Neuron (in vitro differentiated cells): ENCODE measurements at regions not wholly inside any gene's neighbourhood (a gene's known extent, or its start where the extent isn't known, plus 50 kb on each side); places are given as distances from the start of the nearest gene placed in this dataset.

Experiments
- H2AFZ ChIP-seq: one replicate; pipeline ENCODE4 v1.6.1; 2013; ENCODE audit warnings: low read depth, mild to moderate bottlenecking, inconsistent platforms, low read length, moderate library complexity
- H3K27me3 ChIP-seq: one replicate; pipeline ENCODE4 v1.6.1; 2013; ENCODE audit warnings: low read length; ENCODE audit not compliant: insufficient read depth
- H3K36me3 ChIP-seq: one replicate; pipeline ENCODE4 v1.6.1; 2013; ENCODE audit warnings: low read length; ENCODE audit not compliant: insufficient read depth
- H3K4me1 ChIP-seq: one replicate; pipeline ENCODE4 v1.6.1; 2013; ENCODE audit warnings: low read length; ENCODE audit not compliant: insufficient read depth
- H3K4me3 ChIP-seq: 2 replicates; pipeline ENCODE4 v1.5.1; 2013; ENCODE audit warnings: mild to moderate bottlenecking, low read length, moderate library complexity
- H3K9me3 ChIP-seq: one replicate; pipeline ENCODE4 v1.6.1; 2013; ENCODE audit warnings: low read length

DNA sequence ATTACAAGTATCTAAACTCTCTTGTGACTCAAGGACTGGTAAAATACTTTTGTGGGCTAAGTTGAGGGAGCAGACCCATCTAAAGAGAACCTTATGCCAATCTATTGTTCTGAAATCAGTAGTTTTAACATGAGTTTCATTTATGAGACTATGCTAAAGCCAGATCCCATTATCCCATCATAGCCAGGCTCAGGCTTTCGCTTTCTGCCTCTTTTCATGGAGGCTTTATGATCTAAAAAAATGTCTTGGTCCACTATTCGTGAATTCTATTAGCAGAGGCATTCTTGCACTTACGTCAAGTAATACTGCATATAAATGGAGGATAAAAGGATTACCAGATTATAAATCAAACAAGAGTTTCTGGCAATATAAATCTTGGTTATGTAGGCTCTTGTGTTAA, 1636.9 kb upstream of the ACVR2A start:
- no peaks in the 10 kb centered on the region for H3K36me3 ChIP-seq

DNA sequence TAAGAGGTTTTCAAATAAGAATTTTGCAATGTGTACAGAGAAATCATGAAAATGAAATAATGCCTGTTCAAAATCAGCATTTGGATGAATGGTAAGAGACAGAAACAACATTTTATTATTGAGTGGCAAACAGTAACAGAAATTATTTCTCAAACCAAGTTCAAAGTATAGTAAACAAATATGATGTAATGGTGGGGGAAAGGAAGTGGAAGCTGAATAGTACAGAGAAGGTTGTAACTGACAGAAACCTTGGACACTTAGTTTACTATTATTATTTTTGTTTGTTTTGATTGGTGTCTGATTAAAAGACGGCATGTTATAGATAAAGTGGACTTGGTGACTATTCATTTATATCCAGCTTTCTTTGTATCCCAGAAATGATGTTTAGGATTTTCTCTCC, 1637.4 kb upstream of the ACVR2A start:
- Histone ChIP-seq H3K27me3 (no peaks in the 10 kb centered on the region), H3K4me3 (no peak overlapping the region), H2AFZ (no peak overlapping the region), H3K9me3 (no peaks in the 10 kb centered on the region), H3K4me1 (no peaks in the 10 kb centered on the region), H3K36me3 (no peaks in the 10 kb centered on the region)

More for the DNA sequence above, 1636.9 kb upstream of the ACVR2A start:
- Histone ChIP-seq H3K4me1 (no peaks in the 10 kb centered on the region), H3K4me3 (no peak overlapping the region), H3K27me3 (no peaks in the 10 kb centered on the region), H3K9me3 (no peaks in the 10 kb centered on the region), H2AFZ (no peak overlapping the region)

DNA sequence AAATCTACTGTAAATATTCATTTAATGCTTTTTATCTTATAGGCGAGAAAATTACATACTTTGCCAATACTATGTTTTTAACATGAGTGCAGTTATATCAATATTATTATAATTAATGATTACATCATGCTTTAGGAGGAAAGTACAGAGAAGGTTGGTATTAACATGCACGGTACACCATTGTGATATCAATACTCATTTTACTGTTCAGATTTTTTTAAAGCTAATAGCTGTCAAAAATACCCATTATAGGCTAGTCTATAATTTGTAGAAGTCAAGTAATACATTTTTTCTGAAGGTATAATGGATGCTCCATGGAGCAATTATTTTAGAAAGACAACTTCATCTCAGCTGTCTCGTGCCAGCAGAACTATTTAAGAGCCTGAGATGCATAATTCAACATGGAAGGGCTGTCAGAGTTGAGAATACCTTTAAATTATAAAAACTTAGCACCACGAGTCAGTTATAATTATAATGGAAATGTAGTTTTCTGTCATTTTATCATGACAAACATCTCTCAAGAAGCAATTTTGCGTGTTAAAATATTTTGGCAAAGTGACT, 1641.7 kb upstream of the ACVR2A start:
- H3K9me3 ChIP-seq: no peaks in the 10 kb centered on the region
- no peak overlapping the region for H2AFZ ChIP-seq
- no peaks in the 10 kb centered on the region for H3K27me3 ChIP-seq
- H3K4me3 ChIP-seq: no peak overlapping the region
- no peaks in the 10 kb centered on the region for H3K36me3 ChIP-seq
- no peaks in the 10 kb centered on the region for H3K4me1 ChIP-seq

DNA sequence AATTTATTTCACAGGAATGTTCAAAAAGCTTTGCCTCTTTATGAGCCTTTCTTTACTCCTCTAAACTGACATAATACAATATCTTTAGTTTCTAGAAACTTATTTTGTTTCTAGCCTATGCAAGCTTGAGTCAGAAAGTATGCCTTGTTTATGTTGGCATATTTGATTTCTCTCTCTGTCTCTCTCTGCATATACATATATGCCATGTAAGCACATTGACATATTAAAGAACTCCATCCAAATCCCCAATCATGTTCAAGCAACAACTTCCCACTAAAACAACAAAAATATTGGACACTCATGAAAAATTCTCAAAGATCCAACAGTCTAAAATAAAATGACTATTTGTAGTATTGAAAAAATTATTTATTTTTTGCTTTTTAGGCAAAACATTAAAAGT, 1651.2 kb upstream of the ACVR2A start:
- no peaks in the 10 kb centered on the region for H3K4me1 ChIP-seq

DNA sequence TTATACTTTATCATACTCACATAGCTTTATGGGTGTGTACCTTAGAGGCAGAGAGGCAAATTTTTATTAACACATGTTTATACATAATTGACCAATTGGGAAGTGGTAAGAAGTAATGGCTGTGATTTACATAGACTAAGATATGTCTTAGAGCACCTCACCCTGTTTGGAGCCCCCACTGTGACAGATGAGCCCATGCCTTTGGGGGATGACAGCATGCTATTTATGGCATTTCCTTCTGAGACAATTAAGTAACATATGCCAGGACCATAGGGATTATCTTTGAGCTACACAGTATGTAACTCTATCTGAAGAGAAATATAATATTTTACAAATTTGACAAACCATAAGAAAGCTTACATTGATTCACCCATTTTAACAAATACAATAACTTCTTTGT, 1655.3 kb upstream of the ACVR2A start:
- Histone ChIP-seq H2AFZ (no peak overlapping the region), H3K9me3 (no peaks in the 10 kb centered on the region), H3K4me1 (no peaks in the 10 kb centered on the region), H3K36me3 (no peaks in the 10 kb centered on the region), H3K4me3 (no peak overlapping the region), H3K27me3 (no peaks in the 10 kb centered on the region)

More for the DNA sequence above, 1651.2 kb upstream of the ACVR2A start:
- Histone ChIP-seq H3K27me3 (no peaks in the 10 kb centered on the region), H2AFZ (no peak overlapping the region), H3K9me3 (no peaks in the 10 kb centered on the region), H3K4me3 (no peak overlapping the region), H3K36me3 (no peaks in the 10 kb centered on the region)

DNA sequence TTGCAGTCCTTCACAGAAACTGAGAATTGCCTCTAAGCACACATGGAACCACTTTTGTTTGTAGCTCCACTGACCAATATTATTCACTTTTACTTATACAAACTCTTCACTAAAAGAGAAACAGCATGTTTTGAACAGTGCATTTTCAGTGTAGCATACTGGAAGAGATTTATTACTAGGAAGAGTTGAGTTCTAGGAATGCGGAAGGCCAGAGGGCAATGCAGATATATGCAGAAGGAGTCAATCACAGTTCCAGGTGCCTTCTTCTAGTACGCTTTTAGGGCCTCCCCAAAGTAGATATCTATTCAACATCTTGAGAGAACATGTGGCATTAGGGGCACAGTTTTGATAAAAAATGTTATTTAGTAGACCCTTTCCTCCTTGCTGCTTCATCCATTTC, 1654.0 kb upstream of the ZEB2 start:
- Histone ChIP-seq H3K4me1 (no peaks in the 10 kb centered on the region), H3K36me3 (no peaks in the 10 kb centered on the region), H3K9me3 (peaks cover 2% of the 10 kb centered on the region), H2AFZ (no peak overlapping the region), H3K4me3 (no peak overlapping the region), H3K27me3 (no peaks in the 10 kb centered on the region)

DNA sequence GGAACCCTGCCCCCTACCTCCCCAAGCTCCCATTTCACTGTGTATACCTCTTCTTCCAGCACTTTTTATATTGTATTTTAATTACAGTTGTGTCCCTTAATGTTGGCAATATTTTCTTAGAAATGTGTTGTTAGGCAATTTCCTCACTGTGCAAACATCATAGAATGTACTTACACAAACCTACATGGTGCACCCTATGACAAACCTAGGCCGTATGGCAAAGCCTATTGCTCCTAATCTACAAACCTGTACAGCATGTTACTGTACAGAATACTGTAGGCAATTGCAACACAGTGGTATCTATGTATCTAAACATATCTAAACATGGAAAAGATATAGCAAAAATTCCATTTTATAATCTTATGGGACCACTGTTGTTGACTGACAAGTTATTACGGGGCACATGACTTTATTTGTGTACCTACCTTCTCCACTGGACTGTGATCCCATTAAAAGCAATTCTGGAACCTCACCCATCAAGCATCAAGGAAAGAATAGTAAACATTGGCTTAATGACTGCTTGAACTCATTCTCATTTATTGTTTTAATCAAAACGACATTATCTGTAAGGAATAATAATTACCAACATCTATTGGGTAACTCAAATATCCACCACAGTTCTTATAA, 1641.5 kb upstream of the ZEB2 start:
- H2AFZ ChIP-seq: no peak overlapping the region
- H3K4me3 ChIP-seq: no peak overlapping the region
- no peaks in the 10 kb centered on the region for H3K27me3 ChIP-seq
- no peaks in the 10 kb centered on the region for H3K4me1 ChIP-seq
- no peaks in the 10 kb centered on the region for H3K36me3 ChIP-seq
- H3K9me3 ChIP-seq: no peaks in the 10 kb centered on the region

DNA sequence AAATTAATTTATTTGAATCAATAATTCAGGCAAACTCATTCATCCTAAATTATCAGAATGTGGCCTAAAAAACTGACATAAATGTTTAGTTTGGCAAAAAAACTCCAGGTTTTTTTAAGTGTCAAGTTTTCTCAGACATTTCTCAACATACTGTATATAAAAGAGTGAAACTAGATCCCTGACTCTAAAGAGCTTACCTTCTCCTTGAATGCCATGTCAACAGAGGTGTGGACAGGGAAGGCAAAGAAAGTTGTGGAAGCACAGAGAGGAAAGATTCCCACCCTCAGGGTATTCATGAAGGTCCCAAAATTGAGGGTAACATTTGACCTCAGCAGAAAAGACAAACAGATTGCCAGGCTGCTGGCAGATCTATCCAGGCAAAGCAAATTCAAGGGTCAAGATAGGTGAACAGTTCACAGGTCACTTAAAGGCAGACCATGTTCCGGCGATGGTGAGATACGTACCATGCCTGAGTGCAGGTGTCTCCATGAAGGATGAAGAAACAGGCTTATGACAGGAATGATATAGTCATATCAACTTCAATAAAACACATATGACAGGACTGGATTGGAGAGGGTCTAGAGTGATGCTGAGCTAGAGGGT, 1638.3 kb upstream of the ZEB2 start:
- no peaks in the 10 kb centered on the region for H3K4me1 ChIP-seq
- no peaks in the 10 kb centered on the region for H3K27me3 ChIP-seq
- H3K9me3 ChIP-seq: no peaks in the 10 kb centered on the region
- no peak overlapping the region for H2AFZ ChIP-seq
- no peak overlapping the region for H3K4me3 ChIP-seq
- no peaks in the 10 kb centered on the region for H3K36me3 ChIP-seq

DNA sequence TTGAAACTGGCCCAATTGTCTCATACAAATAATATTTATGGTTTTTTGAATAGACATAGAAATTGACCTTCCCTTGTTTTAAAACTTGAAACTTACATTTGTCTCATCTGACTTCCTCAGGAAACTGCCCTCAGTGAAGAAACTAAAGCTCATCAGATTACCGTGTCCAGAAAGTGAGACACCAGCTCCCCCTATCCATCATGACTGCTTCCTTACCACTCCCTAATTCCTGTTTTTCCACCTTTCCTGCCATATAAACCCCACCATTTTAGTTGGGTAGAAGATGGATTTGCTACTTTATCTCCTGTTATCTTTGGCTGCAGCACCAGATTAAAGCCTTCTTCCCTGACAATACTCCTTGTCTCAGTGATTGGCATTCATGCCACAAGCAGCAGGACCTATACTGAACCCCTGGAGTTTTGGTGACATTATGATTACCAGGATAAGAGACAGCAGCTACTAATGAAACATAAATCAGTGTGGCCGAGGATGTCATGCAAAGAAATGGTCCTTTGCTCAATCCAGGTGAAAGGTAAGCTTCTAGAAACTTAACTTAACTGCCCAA, 1627.6 kb upstream of the ZEB2 start:
- no peaks in the 10 kb centered on the region for H3K9me3 ChIP-seq
- no peak overlapping the region for H2AFZ ChIP-seq
- H3K27me3 ChIP-seq: no peaks in the 10 kb centered on the region
- peaks cover 6% of the 10 kb centered on the region for H3K4me1 ChIP-seq
- H3K4me3 ChIP-seq: no peak overlapping the region
- H3K36me3 ChIP-seq: no peaks in the 10 kb centered on the region

DNA sequence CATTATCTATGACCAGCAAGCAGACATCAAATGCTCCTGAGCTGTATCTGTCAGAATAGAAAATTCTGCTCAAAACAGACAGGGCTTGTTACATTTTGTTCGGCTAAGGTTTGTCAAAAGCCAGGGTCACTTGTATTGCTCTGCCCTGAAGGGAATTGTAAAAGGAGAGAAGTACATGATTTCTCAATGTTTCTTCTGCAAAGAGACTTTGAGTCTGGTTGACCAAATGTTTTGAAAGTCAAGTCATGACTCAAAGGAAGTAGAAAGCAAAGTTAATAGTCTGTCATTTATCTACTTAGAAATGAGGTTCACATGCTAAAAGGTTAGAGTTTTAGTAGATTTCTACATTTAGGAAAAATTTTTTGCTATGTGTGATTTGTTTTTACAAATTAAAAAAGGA, 1624.1 kb upstream of the ZEB2 start:
- no peak overlapping the region for H3K4me3 ChIP-seq
- no peak overlapping the region for H2AFZ ChIP-seq
- H3K27me3 ChIP-seq: no peaks in the 10 kb centered on the region
- no peaks in the 10 kb centered on the region for H3K9me3 ChIP-seq
- H3K36me3 ChIP-seq: no peaks in the 10 kb centered on the region
- H3K4me1 ChIP-seq: peaks cover 6% of the 10 kb centered on the region

DNA sequence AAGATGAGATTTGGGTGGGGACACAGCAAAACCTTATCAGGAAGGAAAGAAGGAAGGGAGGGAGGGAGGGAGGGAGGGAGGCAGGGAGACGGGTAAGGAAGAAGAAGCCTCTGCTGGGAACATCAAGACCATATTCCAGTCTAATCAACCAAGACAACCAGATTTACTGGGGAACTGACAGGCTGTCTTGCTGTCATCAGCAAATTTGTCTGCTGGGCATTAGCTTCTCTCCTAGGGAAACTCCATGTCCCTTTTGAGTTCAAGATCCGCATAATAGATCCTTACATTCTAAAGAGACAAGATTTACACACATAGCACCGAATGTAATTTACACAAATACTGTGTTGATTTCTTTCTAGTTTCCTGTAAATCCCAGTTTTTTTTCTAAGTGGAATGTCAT, 1618.9 kb upstream of the ZEB2 start:
- Histone ChIP-seq H3K27me3 (no peaks in the 10 kb centered on the region), H3K4me1 (peaks cover 4% of the 10 kb centered on the region), H3K36me3 (no peaks in the 10 kb centered on the region), H3K4me3 (no peak overlapping the region), H2AFZ (no peak overlapping the region), H3K9me3 (no peaks in the 10 kb centered on the region)

DNA sequence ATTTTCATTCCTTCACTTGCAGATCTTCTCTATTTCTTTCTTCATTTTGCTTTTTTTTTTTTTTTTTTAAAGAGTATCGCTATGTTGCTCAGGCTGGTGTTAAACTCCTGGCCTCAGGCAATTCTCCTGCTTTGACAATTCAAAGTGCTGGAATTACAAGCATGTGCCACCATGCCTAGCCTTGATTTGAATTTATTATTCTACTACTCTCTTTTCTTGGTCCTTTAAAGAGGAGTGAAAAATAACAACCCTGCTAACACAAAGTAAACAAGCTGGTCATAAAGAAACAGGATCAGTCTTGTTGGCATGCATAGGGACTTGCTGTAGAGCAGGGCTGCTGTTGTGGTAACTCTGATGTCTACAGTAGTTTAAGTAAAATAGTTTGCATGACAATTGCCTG, 1615.3 kb upstream of the ZEB2 start:
- Histone ChIP-seq H2AFZ (no peak overlapping the region), H3K9me3 (no peaks in the 10 kb centered on the region), H3K27me3 (no peaks in the 10 kb centered on the region), H3K4me1 (no peaks in the 10 kb centered on the region), H3K36me3 (no peaks in the 10 kb centered on the region), H3K4me3 (no peak overlapping the region)

DNA sequence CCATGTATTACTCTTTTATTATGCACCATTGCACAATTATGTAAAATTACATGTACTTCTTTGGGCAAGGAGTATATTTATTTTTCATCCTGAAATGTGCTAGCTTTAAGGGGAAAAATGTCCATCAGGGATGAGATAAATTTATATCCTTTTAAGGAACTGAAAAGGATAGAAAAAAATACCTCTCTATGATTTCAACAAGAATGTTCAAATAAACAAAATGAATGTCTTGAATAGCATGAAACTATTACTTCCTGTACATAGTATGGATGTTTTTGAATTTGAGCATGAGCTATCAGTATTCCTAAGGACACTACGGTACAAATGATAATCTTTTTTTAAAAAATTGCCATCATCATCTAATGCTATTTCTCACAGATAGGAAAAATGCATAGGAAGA, 1611.9 kb upstream of the ZEB2 start:
- no peaks in the 10 kb centered on the region for H3K4me1 ChIP-seq
- H3K27me3 ChIP-seq: no peaks in the 10 kb centered on the region
- no peaks in the 10 kb centered on the region for H3K9me3 ChIP-seq
- H2AFZ ChIP-seq: no peak overlapping the region
- H3K4me3 ChIP-seq: no peak overlapping the region
- no peaks in the 10 kb centered on the region for H3K36me3 ChIP-seq
